PC-9 (cell line): ENCODE measurements at regions not wholly inside any gene's neighbourhood (a gene's known extent, or its start where the extent isn't known, plus 50 kb on each side); places are given as distances from the start of the nearest gene placed in this dataset.

Experiments
- EZH2 ChIP-seq: fragments of 200-600 bp; sonication (generic); IDR thresholded peaks from 2 replicates; pipeline ENCODE4 v1.8.0; 2017; ENCODE audit warnings: antibody characterized with exemption, low read depth
- TF ChIP-seq, protein P1 (sequence below): fragments of 200-600 bp; sonication (generic); conservative IDR thresholded peaks from 2 replicates; pipeline ENCODE4 v1.6.1; 2017; ENCODE audit warnings: mixed run types, antibody characterized with exemption, mild to moderate bottlenecking, moderate library complexity

GRCh38 chr17:33615861-33616260, 322.8 kb upstream of the ASIC2 start:
- TF ChIP-seq, protein P1, sequence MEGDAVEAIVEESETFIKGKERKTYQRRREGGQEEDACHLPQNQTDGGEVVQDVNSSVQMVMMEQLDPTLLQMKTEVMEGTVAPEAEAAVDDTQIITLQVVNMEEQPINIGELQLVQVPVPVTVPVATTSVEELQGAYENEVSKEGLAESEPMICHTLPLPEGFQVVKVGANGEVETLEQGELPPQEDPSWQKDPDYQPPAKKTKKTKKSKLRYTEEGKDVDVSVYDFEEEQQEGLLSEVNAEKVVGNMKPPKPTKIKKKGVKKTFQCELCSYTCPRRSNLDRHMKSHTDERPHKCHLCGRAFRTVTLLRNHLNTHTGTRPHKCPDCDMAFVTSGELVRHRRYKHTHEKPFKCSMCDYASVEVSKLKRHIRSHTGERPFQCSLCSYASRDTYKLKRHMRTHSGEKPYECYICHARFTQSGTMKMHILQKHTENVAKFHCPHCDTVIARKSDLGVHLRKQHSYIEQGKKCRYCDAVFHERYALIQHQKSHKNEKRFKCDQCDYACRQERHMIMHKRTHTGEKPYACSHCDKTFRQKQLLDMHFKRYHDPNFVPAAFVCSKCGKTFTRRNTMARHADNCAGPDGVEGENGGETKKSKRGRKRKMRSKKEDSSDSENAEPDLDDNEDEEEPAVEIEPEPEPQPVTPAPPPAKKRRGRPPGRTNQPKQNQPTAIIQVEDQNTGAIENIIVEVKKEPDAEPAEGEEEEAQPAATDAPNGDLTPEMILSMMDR: no peak
- TF ChIP-seq EZH2: no peak
